GM19455 (cell line): ENCODE measurements at regions not wholly inside any gene's neighbourhood (a gene's known extent, or its start where the extent isn't known, plus 50 kb on each side); places are given as distances from the start of the nearest gene placed in this dataset.

ENCODE experiments used
- ATAC-seq: cut with Tn5 transposase; IDR thresholded peaks from one replicate; pipeline ENCODE4 v1.9.1; 2021; ENCODE audit not compliant: unreplicated experiment

GRCh38 chr7:79877874-79878465, 256.7 kb upstream of the GNAI1 start:
- ATAC-seq, result no peak

GRCh38 chr7:79876848-79877252, 257.8 kb upstream of the GNAI1 start:
- no peak for ATAC-seq

- no peak for ATAC-seq
These were observed 259.8 kb upstream of the GNAI1 start for GRCh38 chr7:79874797-79875196.

GRCh38 chr7:79872176-79872575, 262.5 kb upstream of the GNAI1 start:
- no peak for ATAC-seq

GRCh38 chr7:79868010-79868409, 266.6 kb upstream of the GNAI1 start:
- no peak for ATAC-seq

- ATAC-seq, result no peak
These were observed 272.0 kb upstream of the GNAI1 start for GRCh38 chr7:79862447-79863210.

GRCh38 chr7:79855172-79855571, 279.5 kb upstream of the GNAI1 start:
- no peak for ATAC-seq

GRCh38 chr7:79854621-79855020, 280.0 kb upstream of the GNAI1 start:
- ATAC-seq, result no peak

- no peak for ATAC-seq
These were observed 296.7 kb upstream of the GNAI1 start for GRCh38 chr7:79837915-79838314.

GRCh38 chr7:79833616-79834015, 301.0 kb upstream of the GNAI1 start:
- no peak for ATAC-seq

- ATAC-seq, result no peak
These were observed 305.8 kb upstream of the GNAI1 start for GRCh38 chr7:79828866-79829265.

- ATAC-seq, result no peak
These were observed 311.2 kb upstream of the GNAI1 start for GRCh38 chr7:79823246-79823951.

- ATAC-seq, result no peak
These were observed 311.9 kb upstream of the GNAI1 start for GRCh38 chr7:79822620-79823240.

- ATAC-seq, result no peak
These were observed 314.2 kb upstream of the GNAI1 start for GRCh38 chr7:79820387-79820786.

- no peak for ATAC-seq
These were observed 323.7 kb upstream of the GNAI1 start for GRCh38 chr7:79810916-79811315.

GRCh38 chr7:79806161-79806734, 328.4 kb upstream of the GNAI1 start:
- ATAC-seq, result no peak

- ATAC-seq, result no peak
These were observed 337.3 kb upstream of the MAGI2 start for GRCh38 chr7:79790656-79791262.

- no peak for ATAC-seq
These were observed 336.3 kb upstream of the MAGI2 start for GRCh38 chr7:79789584-79790345.

- ATAC-seq, result no peak
These were observed 334.2 kb upstream of the MAGI2 start for GRCh38 chr7:79787623-79788022.

- ATAC-seq, result no peak
These were observed 333.6 kb upstream of the MAGI2 start for GRCh38 chr7:79787096-79787495.
